HEK293 (cell line): ENCODE measurements at regions not wholly inside any gene's neighbourhood (a gene's known extent, or its start where the extent isn't known, plus 50 kb on each side); places are given as distances from the start of the nearest gene placed in this dataset.

ENCODE experiments used
- ATF2 ChIP-seq: fragments of 450-650 bp; formaldehyde crosslinking; IDR thresholded peaks from 2 replicates; pipeline ENCODE4 v1.5.1; 2016; ENCODE audit warnings: missing biosample characterization, missing genetic modification characterization, low read depth
- CTCF ChIP-seq: fragments of 450-650 bp; formaldehyde crosslinking; IDR thresholded peaks from 2 replicates; pipeline ENCODE4 v1.5.1; 2016; ENCODE audit warnings: missing biosample characterization, missing genetic modification characterization
- KLF16 ChIP-seq: fragments of 450-650 bp; formaldehyde crosslinking; IDR thresholded peaks from 2 replicates; pipeline ENCODE4 v1.5.1; 2017; ENCODE audit warnings: missing biosample characterization, missing genetic modification characterization
- PATZ1 ChIP-seq: fragments of 450-650 bp; formaldehyde crosslinking; IDR thresholded peaks from 2 replicates; pipeline ENCODE4 v1.5.1; 2016; ENCODE audit warnings: missing biosample characterization, missing genetic modification characterization
- YY1 ChIP-seq: fragments of 450-650 bp; formaldehyde crosslinking; IDR thresholded peaks from 2 replicates; pipeline ENCODE4 v1.5.1; 2018; ENCODE audit warnings: missing biosample characterization, missing genetic modification characterization
- ZNF138 ChIP-seq: fragments of 450-650 bp; formaldehyde crosslinking; IDR thresholded peaks from 2 replicates; pipeline ENCODE4 v1.5.1; 2016; ENCODE audit warnings: missing biosample characterization, missing genetic modification characterization, borderline replicate concordance
- ZNF202 ChIP-seq: fragments of 450-650 bp; formaldehyde crosslinking; IDR thresholded peaks from 2 replicates; pipeline ENCODE4 v1.5.1; 2016; ENCODE audit warnings: missing biosample characterization, missing genetic modification characterization, borderline replicate concordance
- ZNF266 ChIP-seq: fragments of 450-650 bp; formaldehyde crosslinking; IDR thresholded peaks from 2 replicates; pipeline ENCODE4 v1.5.1; 2016; ENCODE audit warnings: missing biosample characterization, missing genetic modification characterization, low read depth
- ZNF274 ChIP-seq, 2 experiments: fragments of 200-500 bp in 1 of 2; fragments of 450-650 bp in 1 of 2; sonication (Bioruptor generic) in 1 of 2; formaldehyde crosslinking in 1 of 2; IDR thresholded peaks; 2 replicates each; pipeline versions ENCODE4 v1.5.1 to v1.6.1; 2014 to 2016; ENCODE audit warnings: borderline replicate concordance in 1 of 2, inconsistent platforms in 1 of 2, low read length in 1 of 2, missing biosample characterization in 1 of 2, missing genetic modification characterization in 1 of 2
- ZNF600 ChIP-seq: fragments of 450-650 bp; formaldehyde crosslinking; IDR thresholded peaks from 2 replicates; pipeline ENCODE4 v1.5.1; 2016; ENCODE audit warnings: missing biosample characterization, missing genetic modification characterization
- ZNF624 ChIP-seq: fragments of 450-650 bp; formaldehyde crosslinking; IDR thresholded peaks from 2 replicates; pipeline ENCODE4 v1.5.1; 2017; ENCODE audit warnings: missing biosample characterization, missing genetic modification characterization
- ZNF776 ChIP-seq: fragments of 450-650 bp; formaldehyde crosslinking; IDR thresholded peaks from 2 replicates; pipeline ENCODE4 v1.5.0; 2017; ENCODE audit warnings: missing biosample characterization, missing genetic modification characterization, borderline replicate concordance
- TF ChIP-seq, protein P1 (sequence below): fragments of 450-650 bp; formaldehyde crosslinking; IDR thresholded peaks from 2 replicates; pipeline ENCODE4 v1.5.1; 2016; ENCODE audit warnings: missing biosample characterization, missing genetic modification characterization, borderline replicate concordance

DNA sequence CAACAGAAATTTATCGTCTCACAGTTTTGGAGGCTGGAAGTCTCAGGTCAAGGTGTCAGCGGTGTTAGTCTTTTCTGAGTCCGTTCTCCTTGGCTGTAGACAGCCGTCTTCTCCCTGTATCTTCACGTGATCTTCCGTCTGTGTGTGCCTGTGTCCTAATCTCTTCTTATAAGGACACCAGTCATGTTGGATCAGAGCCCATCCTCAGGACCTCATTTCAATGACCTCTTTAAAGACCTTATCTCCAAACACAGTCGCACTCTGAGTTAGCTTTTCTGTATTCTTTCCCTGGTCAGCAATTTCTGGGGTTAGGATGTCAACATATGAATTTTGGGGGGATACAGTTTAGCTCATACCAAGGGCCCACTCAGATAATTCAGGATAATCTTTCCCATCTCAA, 247.7 kb downstream of the PRDM2 start:
- no peak for TF ChIP-seq CTCF (tag by site-specific recombination)
- no peak for TF ChIP-seq KLF16 (tag by site-specific recombination)
- no peak for TF ChIP-seq ZNF624 (tag by site-specific recombination)
- TF ChIP-seq ZNF600 (tag by site-specific recombination), result no peak
- TF ChIP-seq PATZ1 (tag by site-specific recombination), result no peak
- TF ChIP-seq ZNF274 (IDR thresholded peaks at IDR 0.05; ENCODE audit: low read length), result no peak
- TF ChIP-seq ZNF274 (tag by site-specific recombination; IDR thresholded peaks at IDR 0.05; ENCODE audit: borderline replicate concordance), result no peak
- TF ChIP-seq ZNF776 (tag by site-specific recombination), result no peak
- no peak for TF ChIP-seq ATF2 (tag by site-specific recombination)
- TF ChIP-seq, protein P1, sequence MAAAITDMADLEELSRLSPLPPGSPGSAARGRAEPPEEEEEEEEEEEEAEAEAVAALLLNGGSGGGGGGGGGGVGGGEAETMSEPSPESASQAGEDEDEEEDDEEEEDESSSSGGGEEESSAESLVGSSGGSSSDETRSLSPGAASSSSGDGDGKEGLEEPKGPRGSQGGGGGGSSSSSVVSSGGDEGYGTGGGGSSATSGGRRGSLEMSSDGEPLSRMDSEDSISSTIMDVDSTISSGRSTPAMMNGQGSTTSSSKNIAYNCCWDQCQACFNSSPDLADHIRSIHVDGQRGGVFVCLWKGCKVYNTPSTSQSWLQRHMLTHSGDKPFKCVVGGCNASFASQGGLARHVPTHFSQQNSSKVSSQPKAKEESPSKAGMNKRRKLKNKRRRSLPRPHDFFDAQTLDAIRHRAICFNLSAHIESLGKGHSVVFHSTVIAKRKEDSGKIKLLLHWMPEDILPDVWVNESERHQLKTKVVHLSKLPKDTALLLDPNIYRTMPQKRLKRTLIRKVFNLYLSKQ (tag by site-specific recombination), result no peak
- TF ChIP-seq ZNF202 (tag by site-specific recombination), result no peak
- TF ChIP-seq ZNF266 (tag by site-specific recombination), result no peak
- TF ChIP-seq YY1, result no peak
- no peak for TF ChIP-seq ZNF138
